ENCODE measurements at regions not wholly inside any gene's neighbourhood (a gene's known extent, or its start where the extent isn't known, plus 50 kb on each side); places are given as distances from the start of the nearest gene placed in this dataset.

- TF ChIP-seq, protein P1, sequence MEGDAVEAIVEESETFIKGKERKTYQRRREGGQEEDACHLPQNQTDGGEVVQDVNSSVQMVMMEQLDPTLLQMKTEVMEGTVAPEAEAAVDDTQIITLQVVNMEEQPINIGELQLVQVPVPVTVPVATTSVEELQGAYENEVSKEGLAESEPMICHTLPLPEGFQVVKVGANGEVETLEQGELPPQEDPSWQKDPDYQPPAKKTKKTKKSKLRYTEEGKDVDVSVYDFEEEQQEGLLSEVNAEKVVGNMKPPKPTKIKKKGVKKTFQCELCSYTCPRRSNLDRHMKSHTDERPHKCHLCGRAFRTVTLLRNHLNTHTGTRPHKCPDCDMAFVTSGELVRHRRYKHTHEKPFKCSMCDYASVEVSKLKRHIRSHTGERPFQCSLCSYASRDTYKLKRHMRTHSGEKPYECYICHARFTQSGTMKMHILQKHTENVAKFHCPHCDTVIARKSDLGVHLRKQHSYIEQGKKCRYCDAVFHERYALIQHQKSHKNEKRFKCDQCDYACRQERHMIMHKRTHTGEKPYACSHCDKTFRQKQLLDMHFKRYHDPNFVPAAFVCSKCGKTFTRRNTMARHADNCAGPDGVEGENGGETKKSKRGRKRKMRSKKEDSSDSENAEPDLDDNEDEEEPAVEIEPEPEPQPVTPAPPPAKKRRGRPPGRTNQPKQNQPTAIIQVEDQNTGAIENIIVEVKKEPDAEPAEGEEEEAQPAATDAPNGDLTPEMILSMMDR (IDR thresholded peaks at IDR 0.05), result no peak
- no peak for TF ChIP-seq POLR2A (IDR thresholded peaks at IDR 0.05)
- Histone ChIP-seq H3K27me3 (no peaks in the 10 kb centered on the region), H3K9me3 (no peaks in the 10 kb centered on the region), H3K36me3 (no peaks in the 10 kb centered on the region), H3K4me3 (no peak overlapping the region), H3K27ac (no peak overlapping the region), H3K4me1 (no peaks in the 10 kb centered on the region)
- DNase-seq, result no peak
Observed at GRCh38 chr11:15772547-15772946, 583.8 kb downstream of the SOX6 start.

GRCh38 chr11:15772981-15773380, 583.4 kb downstream of the SOX6 start:
- no peaks in the 10 kb centered on the region for H3K4me1 ChIP-seq
- H3K9me3 ChIP-seq, result no peaks in the 10 kb centered on the region
- H3K36me3 ChIP-seq, result no peaks in the 10 kb centered on the region
- DNase-seq, result no peak
- TF ChIP-seq POLR2A (IDR thresholded peaks at IDR 0.05), result no peak
- TF ChIP-seq, protein P1 (IDR thresholded peaks at IDR 0.05), result no peak
- H3K27ac ChIP-seq, result no peak overlapping the region
- no peak overlapping the region for H3K4me3 ChIP-seq
- no peaks in the 10 kb centered on the region for H3K27me3 ChIP-seq

DNA sequence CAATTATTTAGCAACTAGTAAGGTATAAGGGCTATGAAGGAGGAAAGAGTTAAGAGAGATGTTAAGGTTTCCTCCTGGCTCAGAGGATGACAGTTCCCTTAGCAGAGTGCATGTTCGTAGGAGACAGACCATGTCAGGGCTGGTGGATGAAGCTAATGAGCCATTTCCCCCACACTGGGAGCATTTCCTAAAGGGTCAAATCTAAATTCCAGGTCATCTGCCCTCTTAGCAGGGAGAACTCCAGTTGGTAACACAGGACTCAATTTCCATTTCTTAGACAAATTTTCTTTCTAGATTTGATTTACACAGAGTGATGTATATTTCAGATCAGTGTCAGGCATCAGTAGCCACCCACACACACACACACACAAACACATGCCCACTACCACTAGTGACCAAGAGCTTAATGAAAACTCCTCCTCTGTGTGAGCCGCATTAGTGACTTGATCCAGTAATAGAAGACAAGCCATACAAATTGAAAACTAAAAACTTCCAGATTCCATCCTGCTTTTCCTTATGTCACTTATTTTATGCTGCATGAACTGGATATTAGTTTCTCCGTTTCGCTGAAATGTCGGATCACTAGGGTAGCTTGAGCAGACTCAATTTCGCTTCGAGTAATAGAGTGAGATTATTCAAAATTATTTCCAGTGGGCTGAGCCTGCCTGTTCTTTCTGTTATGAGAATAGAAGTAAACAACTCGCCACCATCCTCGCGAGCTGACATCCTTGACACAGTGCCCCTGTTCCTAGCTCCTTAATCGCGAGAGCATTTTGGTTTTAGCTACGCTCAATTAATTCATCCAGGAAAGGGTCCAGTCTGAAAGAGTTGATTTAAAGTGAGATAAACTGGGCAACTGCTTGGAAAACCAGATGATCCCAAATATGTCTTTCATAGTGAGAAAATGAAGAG, 582.6 kb downstream of the SOX6 start:
- Histone ChIP-seq H3K27me3 (no peaks in the 10 kb centered on the region), H3K36me3 (no peaks in the 10 kb centered on the region), H3K4me3 (no peak overlapping the region), H3K4me1 (no peaks in the 10 kb centered on the region), H3K27ac (no peak overlapping the region), H3K9me3 (no peaks in the 10 kb centered on the region)
- no peak for DNase-seq
- TF ChIP-seq, protein P1 (IDR thresholded peaks at IDR 0.05), result no peak
- no peak for TF ChIP-seq POLR2A (IDR thresholded peaks at IDR 0.05)

GRCh38 chr11:15774388-15774939, 581.9 kb downstream of the SOX6 start:
- TF ChIP-seq, protein P1 (IDR thresholded peaks at IDR 0.05), result no peak
- TF ChIP-seq POLR2A (IDR thresholded peaks at IDR 0.05), result no peak
- no peaks in the 10 kb centered on the region for H3K27me3 ChIP-seq
- no peak overlapping the region for H3K27ac ChIP-seq
- no peaks in the 10 kb centered on the region for H3K4me1 ChIP-seq
- no peak for DNase-seq
- no peaks in the 10 kb centered on the region for H3K36me3 ChIP-seq
- no peaks in the 10 kb centered on the region for H3K9me3 ChIP-seq
- H3K4me3 ChIP-seq, result no peak overlapping the region

DNA sequence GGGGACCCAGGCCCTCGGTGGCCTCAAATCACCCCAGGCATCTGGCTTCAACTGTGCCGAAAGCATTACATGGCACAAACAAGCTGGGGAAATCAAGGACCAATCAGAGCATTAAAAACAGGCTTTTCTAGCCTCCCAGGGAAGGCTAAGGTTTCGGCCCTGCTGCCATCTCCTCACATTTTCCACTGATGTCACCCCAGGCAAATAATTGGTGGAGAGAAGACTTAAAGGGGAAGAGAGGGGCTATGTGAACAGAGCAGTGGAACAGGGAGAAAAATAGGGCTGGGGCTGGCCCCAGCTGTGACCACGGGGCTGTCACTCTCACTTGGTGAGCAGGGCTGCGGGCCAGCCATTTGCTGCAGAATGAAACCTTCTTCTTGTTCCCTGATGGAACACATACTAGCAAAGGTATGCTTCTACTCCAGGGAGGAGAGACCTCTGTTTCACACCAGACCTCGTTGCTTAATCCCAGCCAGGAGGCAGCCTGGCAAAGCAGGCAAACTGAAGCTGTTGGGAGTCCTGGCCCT, 581.3 kb downstream of the SOX6 start:
- no peak for DNase-seq
- Histone ChIP-seq H3K27ac (no peak overlapping the region), H3K36me3 (no peaks in the 10 kb centered on the region), H3K9me3 (no peaks in the 10 kb centered on the region), H3K4me1 (no peaks in the 10 kb centered on the region), H3K27me3 (no peaks in the 10 kb centered on the region), H3K4me3 (no peak overlapping the region)
- TF ChIP-seq POLR2A (IDR thresholded peaks at IDR 0.05), result no peak
- TF ChIP-seq, protein P1 (IDR thresholded peaks at IDR 0.05), result no peak
